GM21717 (cell line): ENCODE measurements at regions not wholly inside any gene's neighbourhood (a gene's known extent, or its start where the extent isn't known, plus 50 kb on each side); places are given as distances from the start of the nearest gene placed in this dataset.
"Not testable (repeated sequence)": the region's sequence is repeated elsewhere in the genome, so short reads cannot be mapped to it uniquely, and the experiment has no call there.

Experiments
- ATAC-seq: cut with Tn5 transposase; IDR thresholded peaks from one replicate; pipeline ENCODE4 v1.9.1; 2021; ENCODE audit warnings: mild to moderate bottlenecking, moderate library complexity; ENCODE audit not compliant: unreplicated experiment

- not testable (repeated sequence) for ATAC-seq
These were observed 428.5 kb upstream of the SLC39A10 start for GRCh38 chr2:195228547-195228946.

- ATAC-seq: no peak
These were observed 443.0 kb upstream of the SLC39A10 start for GRCh38 chr2:195214072-195214471.

- ATAC-seq: no peak
These were observed 444.4 kb upstream of the SLC39A10 start for GRCh38 chr2:195212586-195212985.

- no peak for ATAC-seq
These were observed 454.7 kb upstream of the SLC39A10 start for GRCh38 chr2:195202163-195202845.

GRCh38 chr2:195199864-195200263, 457.2 kb upstream of the SLC39A10 start:
- ATAC-seq: no peak

GRCh38 chr2:195181059-195181705, 475.8 kb upstream of the SLC39A10 start:
- ATAC-seq: no peak

- no peak for ATAC-seq
These were observed 488.7 kb upstream of the SLC39A10 start for GRCh38 chr2:195168369-195168768.

GRCh38 chr2:195164930-195165329, 492.1 kb upstream of the SLC39A10 start:
- ATAC-seq: no peak

- ATAC-seq: no peak
These were observed 494.1 kb upstream of the SLC39A10 start for GRCh38 chr2:195162918-195163317.

GRCh38 chr2:195162194-195162593, 494.8 kb upstream of the SLC39A10 start:
- ATAC-seq: no peak

GRCh38 chr2:195160963-195161362, 496.1 kb upstream of the SLC39A10 start:
- no peak for ATAC-seq

GRCh38 chr2:195151711-195152110, 505.3 kb upstream of the SLC39A10 start:
- no peak for ATAC-seq

- no peak for ATAC-seq
These were observed 506.2 kb upstream of the SLC39A10 start for GRCh38 chr2:195150819-195151218.

- no peak for ATAC-seq
These were observed 509.0 kb upstream of the SLC39A10 start for GRCh38 chr2:195148004-195148403.

GRCh38 chr2:195146761-195147541, 510.1 kb upstream of the SLC39A10 start:
- ATAC-seq: no peak

GRCh38 chr2:195138435-195138834, 518.6 kb upstream of the SLC39A10 start:
- ATAC-seq: no peak

- ATAC-seq: not testable (repeated sequence)
These were observed 531.1 kb upstream of the SLC39A10 start for GRCh38 chr2:195125889-195126288.

- no peak for ATAC-seq
These were observed 532.5 kb upstream of the SLC39A10 start for GRCh38 chr2:195124391-195125079.

GRCh38 chr2:195122653-195123052, 534.4 kb upstream of the SLC39A10 start:
- ATAC-seq: no peak

- no peak for ATAC-seq
These were observed 535.7 kb upstream of the SLC39A10 start for GRCh38 chr2:195121341-195121740.

- ATAC-seq: no peak
These were observed 537.8 kb upstream of the SLC39A10 start for GRCh38 chr2:195119231-195119630.
